HepG2 (cell line): ENCODE measurements at regions not wholly inside any gene's neighbourhood (a gene's known extent, or its start where the extent isn't known, plus 50 kb on each side); places are given as distances from the start of the nearest gene placed in this dataset.

Experiments
- CHD2 ChIP-seq: IDR thresholded peaks from 2 replicates; pipeline ENCODE4 v1.6.1; 2011; ENCODE audit warnings: low read depth, low read length, improper control_type of control experiment
- EZH2 ChIP-seq: conservative IDR thresholded peaks from 2 replicates; pipeline ENCODE4 v1.6.1; 2012; ENCODE audit warnings: mild to moderate bottlenecking, low read depth, low read length, moderate library complexity
- MAFF ChIP-seq: IDR thresholded peaks from 2 replicates; pipeline ENCODE4 v1.6.1; 2011; ENCODE audit warnings: low read depth, low read length, improper control_type of control experiment
- MAX ChIP-seq: IDR thresholded peaks from 2 replicates; pipeline ENCODE4 v1.6.1; 2012; ENCODE audit warnings: inconsistent platforms
- MBNL3 ChIP-seq: fragments of 250-450 bp; sonication (Bioruptor Pico); conservative IDR thresholded peaks from 2 replicates; pipeline ENCODE4 v1.8.0; 2022; ENCODE audit warnings: mild to moderate bottlenecking, inconsistent platforms
- NR2F6 ChIP-seq, 2 experiments: IDR thresholded peaks; 2 replicates each; pipeline ENCODE4 v1.6.1; 2016; ENCODE audit warnings: antibody characterized with exemption in 1 of 2, mild to moderate bottlenecking in 1 of 2
- POLR2AphosphoS5 ChIP-seq: IDR thresholded peaks from 2 replicates; pipeline ENCODE4 v1.6.1; 2012; ENCODE audit warnings: low read depth, low read length
- PRPF4 ChIP-seq: fragments of 200-400 bp; formaldehyde crosslinking; IDR thresholded peaks from 2 replicates; pipeline ENCODE4 v1.6.1; 2016; ENCODE audit warnings: low read length, low read depth; ENCODE audit not compliant: poor library complexity, severe bottlenecking
- SALL1 ChIP-seq: sonication (generic); formaldehyde crosslinking; IDR thresholded peaks from 2 replicates; pipeline ENCODE4 v1.8.0; 2022; ENCODE audit warnings: mild to moderate bottlenecking, missing genetic modification reagents
- TCF7L2 ChIP-seq: IDR thresholded peaks from 2 replicates; pipeline ENCODE4 v1.6.1; 2011; ENCODE audit warnings: mild to moderate bottlenecking, low read depth, low read length, moderate library complexity
- TP53 ChIP-seq: sonication (generic); formaldehyde crosslinking; conservative IDR thresholded peaks from 2 replicates; pipeline ENCODE4 v1.4.0; 2020; ENCODE audit warnings: missing genetic modification reagents
- TF ChIP-seq, protein P1 (sequence below): sonication (generic); formaldehyde crosslinking; IDR thresholded peaks from 2 replicates; pipeline ENCODE4 v1.5.0; 2020; ENCODE audit warnings: mild to moderate bottlenecking, missing genetic modification reagents, moderate library complexity

DNA sequence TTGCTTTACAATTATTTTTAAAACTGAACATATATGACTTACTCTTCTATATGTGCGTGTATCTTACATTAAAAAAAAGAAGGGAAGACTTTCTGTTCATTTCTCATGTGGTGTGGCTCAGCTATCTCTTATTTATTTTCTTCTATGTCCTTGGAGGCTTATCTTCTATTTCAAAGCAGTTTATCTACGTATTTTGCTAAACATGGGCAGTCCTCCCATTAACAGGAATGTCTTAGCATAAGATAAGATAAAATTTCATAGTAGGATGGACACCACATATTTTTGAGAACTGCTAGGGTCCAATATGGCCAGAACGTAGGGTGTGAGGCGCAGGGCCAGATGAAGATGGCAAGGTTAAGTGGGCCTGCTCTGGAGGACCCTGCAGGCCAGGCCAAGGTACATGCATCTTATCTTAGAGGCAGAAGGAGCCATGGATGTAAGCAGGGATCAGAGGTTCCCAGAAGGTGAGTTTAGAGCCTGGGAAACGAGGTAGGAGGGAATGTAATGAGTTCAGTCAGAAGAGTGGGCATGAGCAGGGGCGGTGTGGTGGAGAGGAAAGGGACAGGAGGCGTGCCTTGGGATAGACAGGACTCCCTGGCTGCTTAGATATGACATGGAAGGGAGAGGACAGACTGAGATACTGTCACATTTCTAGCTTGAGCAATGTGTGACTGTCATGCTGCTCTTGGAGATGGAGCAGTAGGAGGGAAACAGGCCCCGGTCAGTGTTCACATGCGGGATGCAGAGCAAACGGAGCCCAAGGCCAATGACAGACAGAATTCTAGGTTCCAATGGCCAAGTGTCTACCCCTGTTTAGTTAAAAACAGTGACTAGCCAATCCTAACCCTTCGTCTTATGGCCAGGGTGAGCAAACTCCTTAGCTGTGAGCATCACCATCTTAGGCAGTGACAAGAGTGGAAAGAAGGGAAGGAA is 68.6 kb upstream of the MEDAG start:
- TF ChIP-seq, protein P1, sequence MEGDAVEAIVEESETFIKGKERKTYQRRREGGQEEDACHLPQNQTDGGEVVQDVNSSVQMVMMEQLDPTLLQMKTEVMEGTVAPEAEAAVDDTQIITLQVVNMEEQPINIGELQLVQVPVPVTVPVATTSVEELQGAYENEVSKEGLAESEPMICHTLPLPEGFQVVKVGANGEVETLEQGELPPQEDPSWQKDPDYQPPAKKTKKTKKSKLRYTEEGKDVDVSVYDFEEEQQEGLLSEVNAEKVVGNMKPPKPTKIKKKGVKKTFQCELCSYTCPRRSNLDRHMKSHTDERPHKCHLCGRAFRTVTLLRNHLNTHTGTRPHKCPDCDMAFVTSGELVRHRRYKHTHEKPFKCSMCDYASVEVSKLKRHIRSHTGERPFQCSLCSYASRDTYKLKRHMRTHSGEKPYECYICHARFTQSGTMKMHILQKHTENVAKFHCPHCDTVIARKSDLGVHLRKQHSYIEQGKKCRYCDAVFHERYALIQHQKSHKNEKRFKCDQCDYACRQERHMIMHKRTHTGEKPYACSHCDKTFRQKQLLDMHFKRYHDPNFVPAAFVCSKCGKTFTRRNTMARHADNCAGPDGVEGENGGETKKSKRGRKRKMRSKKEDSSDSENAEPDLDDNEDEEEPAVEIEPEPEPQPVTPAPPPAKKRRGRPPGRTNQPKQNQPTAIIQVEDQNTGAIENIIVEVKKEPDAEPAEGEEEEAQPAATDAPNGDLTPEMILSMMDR (CRISPR knock-in tag) = no peak
- TF ChIP-seq MBNL3 (CRISPR knock-in tag) = no peak
- no peak for TF ChIP-seq TP53 (CRISPR knock-in tag)
- peak; percentile 22; the same call in 1 of the 2 replicates for TF ChIP-seq MAX
- no peak for TF ChIP-seq POLR2AphosphoS5
- no peak for TF ChIP-seq PRPF4
- no peak for TF ChIP-seq NR2F6 (IDR thresholded peaks at IDR 0.05)
- no peak for TF ChIP-seq NR2F6 (CRISPR knock-in tag; IDR thresholded peaks at IDR 0.05)
- TF ChIP-seq SALL1 (CRISPR knock-in tag) = no peak
- TF ChIP-seq TCF7L2 = no peak
- TF ChIP-seq CHD2 = no peak
- TF ChIP-seq EZH2 = no peak
- no peak for TF ChIP-seq MAFF
